OCI-LY7 (cell line): ENCODE measurements at regions not wholly inside any gene's neighbourhood (a gene's known extent, or its start where the extent isn't known, plus 50 kb on each side); places are given as distances from the start of the nearest gene placed in this dataset.

Experiments
- BruUV-seq: library from RNA; stranded (reverse); fragments of 400-500 nt; replicated peaks from 2 replicates; lab custom pipeline; 2021; lab: Mats Ljungman, UMichigan
- CTCF ChIA-PET: fragments of 300-600 bp; sonication (Branson Sonifier 250); formaldehyde crosslinking; loops from one replicate; lab custom pipeline; 2022; ENCODE audit warnings: antibody characterized with exemption; ENCODE audit not compliant: unreplicated experiment; lab: Charles Lee
- POLR2A ChIA-PET: fragments of 300-600 bp; sonication (Branson Sonifier 250); formaldehyde crosslinking; loops from one replicate; lab custom pipeline; 2022; ENCODE audit warnings: antibody characterized with exemption; lab: Charles Lee
- DNase-seq: peaks from one replicate; pipeline ENCODE4 v3.0.0-alpha.2; 2015; ENCODE audit warnings: low spot score
- H2AFZ ChIP-seq: fragments of 200-600 bp; sonication (generic), shearing (Covaris generic); 2 replicates; pipeline ENCODE4 v1.6.1; 2014; ENCODE audit warnings: mild to moderate bottlenecking, antibody characterized with exemption, low read length, moderate library complexity
- H3K27ac ChIP-seq: fragments of 200-600 bp; sonication (generic); 2 replicates; pipeline ENCODE4 v1.5.1; 2014; ENCODE audit warnings: mixed run types, low read depth, mild to moderate bottlenecking, moderate library complexity, low read length, inconsistent platforms; ENCODE audit not compliant: poor library complexity, severe bottlenecking
- H3K36me3 ChIP-seq: fragments of 200-600 bp; sonication (generic); 2 replicates; pipeline ENCODE4 v1.6.1; 2014; ENCODE audit warnings: mild to moderate bottlenecking, antibody characterized with exemption, low read length, moderate library complexity, mixed read lengths; ENCODE audit not compliant: insufficient read depth
- H3K4me1 ChIP-seq: fragments of 200-600 bp; sonication (generic); 2 replicates; pipeline ENCODE4 v1.5.1; 2014; ENCODE audit warnings: mild to moderate bottlenecking, low read length; ENCODE audit not compliant: insufficient read depth, poor library complexity, severe bottlenecking
- H3K4me2 ChIP-seq: fragments of 200-600 bp; sonication (generic); 2 replicates; pipeline ENCODE4 v1.6.1; 2014; ENCODE audit warnings: mild to moderate bottlenecking, low read length
- H3K4me3 ChIP-seq: fragments of 200-600 bp; sonication (generic); 2 replicates; pipeline ENCODE4 v1.5.1; 2014; ENCODE audit warnings: mild to moderate bottlenecking, low read depth, low read length; ENCODE audit not compliant: poor library complexity, severe bottlenecking
- H3K79me2 ChIP-seq: fragments of 200-600 bp; sonication (generic); 2 replicates; pipeline ENCODE4 v1.6.1; 2016; ENCODE audit warnings: low read depth, mild to moderate bottlenecking, low read length, moderate library complexity, mixed read lengths; ENCODE audit not compliant: insufficient read depth
- H3K9me2 ChIP-seq: fragments of 200-600 bp; sonication (generic); 2 replicates; pipeline ENCODE4 v1.6.1; 2016; ENCODE audit warnings: mild to moderate bottlenecking, low read length, mixed read lengths; ENCODE audit not compliant: insufficient read depth
- H3K9me3 ChIP-seq: fragments of 200-600 bp; sonication (generic); 2 replicates; pipeline ENCODE4 v1.6.1; 2014; ENCODE audit warnings: mild to moderate bottlenecking, mixed run types, low read length, mixed read lengths
- H4K20me1 ChIP-seq: fragments of 200-600 bp; sonication (generic); 2 replicates; pipeline ENCODE4 v1.6.1; 2014; ENCODE audit warnings: mild to moderate bottlenecking, antibody characterized with exemption, low read length, moderate library complexity, mixed read lengths; ENCODE audit not compliant: insufficient read depth
- CTCF ChIP-seq: fragments of 200-600 bp; sonication (generic); conservative IDR thresholded peaks from 2 replicates; pipeline ENCODE4 v1.5.1; 2014; ENCODE audit warnings: mild to moderate bottlenecking, antibody characterized with exemption, low read length, moderate library complexity, mixed read lengths
- EZH2phosphoT487 ChIP-seq: fragments of 200-600 bp; sonication (generic); IDR thresholded peaks from 2 replicates; pipeline ENCODE4 v1.6.1; 2018; ENCODE audit warnings: low read depth, borderline replicate concordance, mild to moderate bottlenecking, mixed run types, antibody characterized with exemption, low read length, moderate library complexity, mixed read lengths
- intact Hi-C: fragments of 100-400 bp; cut with micrococcal nuclease; formaldehyde crosslinking; loops from one replicate; pipeline ENCODE4 v1.10.0; 2022; ENCODE audit not compliant: unreplicated experiment

DNA sequence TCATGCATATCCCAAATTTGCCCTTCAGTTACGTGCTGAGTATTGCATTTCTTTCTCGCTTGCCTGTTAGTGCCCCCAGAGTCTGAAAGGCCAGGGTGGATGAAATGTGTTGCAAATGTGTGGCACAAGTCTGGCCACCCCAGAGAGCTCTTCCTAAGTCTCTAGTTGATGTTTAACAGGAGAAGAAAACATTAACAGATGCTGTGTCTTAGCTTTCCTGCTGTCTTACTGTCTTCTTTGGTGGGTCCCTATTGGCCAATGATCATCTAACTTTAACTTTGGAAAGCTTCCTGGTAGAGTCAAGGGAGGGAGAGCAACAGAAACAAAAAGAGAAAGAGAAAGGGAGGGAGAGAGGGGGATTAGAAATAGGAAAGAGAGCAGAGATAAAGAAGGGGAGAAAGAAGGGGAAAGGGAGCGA is 76.7 kb upstream of the P3H2 start:
- no peaks in the 10 kb centered on the region for H3K36me3 ChIP-seq
- DNase-seq, result no peak
- H3K4me2 ChIP-seq, result no peak overlapping the region
- no peak overlapping the region for H2AFZ ChIP-seq
- BruUV-seq, result no TSS peak
- TF ChIP-seq EZH2phosphoT487 (no peak), CTCF (no peak)
- no peaks in the 10 kb centered on the region for H3K9me2 ChIP-seq
- no peak overlapping the region for H3K4me3 ChIP-seq
- H3K27ac ChIP-seq, result no peak overlapping the region
- H4K20me1 ChIP-seq, result no peaks in the 10 kb centered on the region
- intact Hi-C loops, result no loop called here
- no peaks in the 10 kb centered on the region for H3K4me1 ChIP-seq
- ChIA-PET POLR2A (interaction anchor here (0.9 kb wide), 1 partner anchor 240 kb away, joined by 3 read pairs; no protein-coding TSS in a partner anchor), CTCF (no interaction called here)
- H3K9me3 ChIP-seq, result no peaks in the 10 kb centered on the region
- no peaks in the 10 kb centered on the region for H3K79me2 ChIP-seq

GRCh38 chr3:190194506-190194905 is 73.8 kb upstream of the P3H2 start:
- no peak overlapping the region for H2AFZ ChIP-seq
- ChIA-PET CTCF (no interaction called here), POLR2A (no interaction called here)
- TF ChIP-seq EZH2phosphoT487, result no peak
- no peak for TF ChIP-seq CTCF
- H3K4me2 ChIP-seq, result no peak overlapping the region
- H3K4me1 ChIP-seq, result no peaks in the 10 kb centered on the region
- no peaks in the 10 kb centered on the region for H3K9me3 ChIP-seq
- H3K27ac ChIP-seq, result no peak overlapping the region
- H3K9me2 ChIP-seq, result no peaks in the 10 kb centered on the region
- no peaks in the 10 kb centered on the region for H3K79me2 ChIP-seq
- no peaks in the 10 kb centered on the region for H4K20me1 ChIP-seq
- BruUV-seq, result no TSS peak
- intact Hi-C loops, result no loop called here
- H3K36me3 ChIP-seq, result no peaks in the 10 kb centered on the region
- no peak for DNase-seq
- H3K4me3 ChIP-seq, result no peak overlapping the region

- Histone ChIP-seq H3K79me2 (no peaks in the 10 kb centered on the region), H4K20me1 (no peaks in the 10 kb centered on the region), H3K9me2 (no peaks in the 10 kb centered on the region), H3K4me1 (no peaks in the 10 kb centered on the region), H2AFZ (no peak overlapping the region), H3K9me3 (no peaks in the 10 kb centered on the region), H3K4me3 (no peak overlapping the region), H3K36me3 (no peaks in the 10 kb centered on the region), H3K27ac (no peak overlapping the region), H3K4me2 (no peak overlapping the region)
- no peak for DNase-seq
- no peak for TF ChIP-seq CTCF
- no peak for TF ChIP-seq EZH2phosphoT487
- no TSS peak for BruUV-seq
- CTCF ChIA-PET, result no interaction called here
- intact Hi-C loops, result no loop called here
- POLR2A ChIA-PET, result interaction anchor here (0.9 kb wide), 1 partner anchor 22 kb away, joined by 3 read pairs; no protein-coding TSS in a partner anchor
Measured at GRCh38 chr3:190193210-190193609, 72.5 kb upstream of the P3H2 start.
